Stomach (tissue), 8 donors: ENCODE measurements at regions not wholly inside any gene's neighbourhood (a gene's known extent, or its start where the extent isn't known, plus 50 kb on each side); places are given as distances from the start of the nearest gene placed in this dataset.

Experiments used
- DNase-seq, 2 donors: peaks; one replicate each; pipeline versions ENCODE4 v3.0.0 to v3.0.0-alpha.2; 2013 to 2019
- H3K27ac ChIP-seq, 5 donors: fragments of 200-600 bp in 4 of 5; sonication (generic) in 4 of 5; one replicate each; pipeline ENCODE4 v1.5.1; 2013 to 2019; ENCODE audit warnings: mild to moderate bottlenecking in 1 of 5, moderate library complexity in 1 of 5
- H3K27me3 ChIP-seq, 3 donors: fragments of 200-600 bp; sonication (generic); one replicate each; pipeline ENCODE4 v1.5.1; 2017 to 2019; ENCODE audit warnings: mixed run types in 1 of 3
- H3K36me3 ChIP-seq, 4 donors: fragments of 200-600 bp; sonication (generic); 1 replicate in 3 of 4; 2 replicates in 1 of 4; pipeline ENCODE4 v1.5.1; 2016 to 2019
- H3K4me1 ChIP-seq, 4 donors: fragments of 200-600 bp; sonication (generic); one replicate each; pipeline ENCODE4 v1.5.1; 2016 to 2019
- H3K4me3 ChIP-seq, 4 donors: fragments of 200-600 bp; sonication (generic) in 3 of 4; one replicate each; pipeline ENCODE4 v1.5.1; 2016 to 2019; ENCODE audit warnings: mild to moderate bottlenecking in 1 of 4
- H3K9me3 ChIP-seq, 4 donors: fragments of 200-600 bp; sonication (generic); one replicate each; pipeline ENCODE4 v1.5.1; 2016 to 2019
- EP300 ChIP-seq: sonication (generic); formaldehyde crosslinking; IDR thresholded peaks from one replicate; pipeline ENCODE4 v1.6.1; 2017; ENCODE audit warnings: antibody characterized with exemption
- POLR2A ChIP-seq, 4 donors: fragments of 450-650 bp; IDR thresholded peaks; one replicate each; pipeline ENCODE4 v1.6.1; 2016; ENCODE audit warnings: antibody characterized with exemption in 4 of 4, control low read depth in 2 of 4, mild to moderate bottlenecking in 1 of 4, moderate library complexity in 1 of 4
- POLR2AphosphoS5 ChIP-seq, 3 donors: sonication (generic); formaldehyde crosslinking; IDR thresholded peaks; one replicate each; pipeline ENCODE4 v1.6.1; 2016; ENCODE audit warnings: antibody characterized with exemption in 3 of 3
- WGBS, 5 donors: extraction: QIAGEN DNeasy Blood & Tissue Kit in 3 of 5; methylation state at CpG; one replicate each; pipeline versions ENCODE4 v1.1.5 to v1.1.7; 2013 to 2018; 5-methylcytosine and 5-hydroxymethylcytosine counted together
- intact Hi-C: fragments of 100-400 bp; cut with DNase I; formaldehyde crosslinking; loops from one replicate; pipeline ENCODE4 v1.15.1; 2023; ENCODE audit warnings: low total_unique reads
- TF ChIP-seq, protein P1 (sequence below), 7 experiments: fragments of 450-650 bp in 4 of 7; fragments of 200-600 bp in 3 of 7; sonication (generic) in 3 of 7; IDR thresholded peaks; one replicate each; pipeline ENCODE4 v1.5.1; 2016 to 2019; ENCODE audit warnings: antibody characterized with exemption in 7 of 7, control low read depth in 2 of 7, mild to moderate bottlenecking in 1 of 7
- donor health status: healthy with polysubstance abuse.
- donor health status: Bipolar disorder and iron deficiency.
- donor health status: healthy.

GRCh38 chr1:25123551-25123950 lies 108.8 kb downstream of the SYF2 start:
- intact Hi-C loops, result no loop called here
- Histone ChIP-seq H3K4me3 (no peak overlapping the region), H3K27me3 (peaks cover 0 to 5% (median 5%) of the 10 kb centered on the region in 3 donors), H3K4me1 (no peaks in the 10 kb centered on the region), H3K36me3 (no peaks in the 10 kb centered on the region), H3K27ac (no peak overlapping the region), H3K9me3 (no peaks in the 10 kb centered on the region)
- 90 to 99% (median 91%) methylated on average over 3 of the region's 3 CpGs for WGBS, 5 donors
- DNase-seq, result no peak
- TF ChIP-seq POLR2AphosphoS5 (IDR thresholded peaks at IDR 0.05), result no peak
- no peak for TF ChIP-seq EP300
- TF ChIP-seq POLR2A (IDR thresholded peaks at IDR 0.05), result no peak
- TF ChIP-seq, protein P1, sequence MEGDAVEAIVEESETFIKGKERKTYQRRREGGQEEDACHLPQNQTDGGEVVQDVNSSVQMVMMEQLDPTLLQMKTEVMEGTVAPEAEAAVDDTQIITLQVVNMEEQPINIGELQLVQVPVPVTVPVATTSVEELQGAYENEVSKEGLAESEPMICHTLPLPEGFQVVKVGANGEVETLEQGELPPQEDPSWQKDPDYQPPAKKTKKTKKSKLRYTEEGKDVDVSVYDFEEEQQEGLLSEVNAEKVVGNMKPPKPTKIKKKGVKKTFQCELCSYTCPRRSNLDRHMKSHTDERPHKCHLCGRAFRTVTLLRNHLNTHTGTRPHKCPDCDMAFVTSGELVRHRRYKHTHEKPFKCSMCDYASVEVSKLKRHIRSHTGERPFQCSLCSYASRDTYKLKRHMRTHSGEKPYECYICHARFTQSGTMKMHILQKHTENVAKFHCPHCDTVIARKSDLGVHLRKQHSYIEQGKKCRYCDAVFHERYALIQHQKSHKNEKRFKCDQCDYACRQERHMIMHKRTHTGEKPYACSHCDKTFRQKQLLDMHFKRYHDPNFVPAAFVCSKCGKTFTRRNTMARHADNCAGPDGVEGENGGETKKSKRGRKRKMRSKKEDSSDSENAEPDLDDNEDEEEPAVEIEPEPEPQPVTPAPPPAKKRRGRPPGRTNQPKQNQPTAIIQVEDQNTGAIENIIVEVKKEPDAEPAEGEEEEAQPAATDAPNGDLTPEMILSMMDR (IDR thresholded peaks at IDR 0.05), result no peak

DNA sequence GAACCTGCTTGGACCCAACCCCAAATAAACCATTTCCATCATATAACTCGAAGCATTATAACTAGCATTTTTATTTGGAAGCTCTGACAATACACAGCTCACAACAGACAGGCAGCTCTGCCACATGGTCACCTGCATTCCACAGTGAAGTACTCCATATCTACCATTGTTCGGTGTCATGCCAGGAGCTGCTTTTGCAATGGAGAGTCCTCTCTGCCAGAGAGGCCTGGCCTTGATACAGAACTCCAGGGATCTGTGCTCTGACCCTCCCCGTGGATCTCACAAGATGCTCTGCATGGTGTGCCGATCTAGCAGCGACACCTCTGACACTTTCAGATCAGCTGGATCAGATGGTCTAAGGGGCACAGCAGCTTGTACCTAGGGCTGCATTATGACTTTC lies 109.6 kb downstream of the SYF2 start:
- Histone ChIP-seq H3K9me3 (peaks cover 0 to 3% (median 0%) of the 10 kb centered on the region in 4 donors), H3K27ac (no peak overlapping the region), H3K36me3 (no peaks in the 10 kb centered on the region), H3K4me1 (no peaks in the 10 kb centered on the region), H3K27me3 (peaks cover 0 to 5% (median 5%) of the 10 kb centered on the region in 3 donors), H3K4me3 (no peak overlapping the region)
- intact Hi-C loops, result no loop called here
- TF ChIP-seq POLR2A (IDR thresholded peaks at IDR 0.05), result no peak
- TF ChIP-seq, protein P1 (IDR thresholded peaks at IDR 0.05), result no peak
- TF ChIP-seq POLR2AphosphoS5 (IDR thresholded peaks at IDR 0.05), result no peak
- TF ChIP-seq EP300, result no peak
- 76 to 89% (median 81%) methylated on average over 5 of the region's 5 CpGs for whole genome bisulfite sequencing, 5 donors
- no peak for DNase-seq

DNA sequence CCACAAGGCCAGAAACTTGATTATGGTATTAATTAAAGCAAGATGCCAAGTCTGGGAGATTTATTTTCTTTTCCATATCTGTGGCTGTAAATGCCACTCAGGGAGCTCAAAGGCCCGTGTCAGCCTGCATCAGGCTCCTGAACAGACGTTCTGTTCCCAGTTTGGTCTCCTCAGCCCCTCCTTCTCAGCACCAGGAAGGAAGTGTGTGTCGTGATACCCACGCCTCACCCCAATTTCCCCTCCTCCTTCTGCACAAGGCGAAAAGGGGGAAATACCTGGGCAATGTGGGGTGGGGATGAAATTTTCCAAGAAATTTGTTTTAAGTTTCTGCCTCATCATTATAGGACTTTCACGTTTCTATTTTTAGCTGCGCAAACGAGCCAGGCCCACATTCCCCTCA lies 112.0 kb downstream of the SYF2 start:
- no peaks in the 10 kb centered on the region for H3K36me3 ChIP-seq
- no peak for TF ChIP-seq EP300
- no peak for TF ChIP-seq POLR2A (IDR thresholded peaks at IDR 0.05)
- H3K27ac ChIP-seq, result no peak overlapping the region
- H3K4me1 ChIP-seq, result no peaks in the 10 kb centered on the region
- H3K9me3 ChIP-seq, result peaks cover 0 to 11% (median 9%) of the 10 kb centered on the region in 4 donors
- 19 to 33% (median 21%) methylated on average over 8 of the region's 8 CpGs for WGBS, 5 donors
- intact Hi-C loops, result no loop called here
- DNase-seq, result no peak
- H3K27me3 ChIP-seq, result peaks cover 0 to 8% (median 5%) of the 10 kb centered on the region in 3 donors
- H3K4me3 ChIP-seq, result no peak overlapping the region

- no peak for DNase-seq
Measured at GRCh38 chr1:25118546-25118945, 113.8 kb downstream of the SYF2 start.

More at GRCh38 chr1:25118546-25118945, 113.8 kb downstream of the SYF2 start:
- H3K4me1 ChIP-seq, result no peaks in the 10 kb centered on the region
- H3K36me3 ChIP-seq, result no peaks in the 10 kb centered on the region
- TF ChIP-seq POLR2A (IDR thresholded peaks at IDR 0.05), result no peak
- no peak for TF ChIP-seq POLR2AphosphoS5 (IDR thresholded peaks at IDR 0.05)
- TF ChIP-seq, protein P1 (IDR thresholded peaks at IDR 0.05), result no peak
- no peak for TF ChIP-seq EP300
- no peak overlapping the region for H3K27ac ChIP-seq
- H3K9me3 ChIP-seq, result peaks cover 0 to 11% (median 9%) of the 10 kb centered on the region in 4 donors
- H3K27me3 ChIP-seq, result peaks cover 0 to 8% (median 0%) of the 10 kb centered on the region in 3 donors
- H3K4me3 ChIP-seq, result no peak overlapping the region
- WGBS, 5 donors, result 73 to 80% (median 76%) methylated on average over 7 of the region's 7 CpGs
- intact Hi-C loops, result no loop called here
